Left renal cortex interstitium (tissue), 4 donors: ENCODE measurements at regions not wholly inside any gene's neighbourhood (a gene's known extent, or its start where the extent isn't known, plus 50 kb on each side); places are given as distances from the start of the nearest gene placed in this dataset.
"Not testable (repeated sequence)": the region's sequence is repeated elsewhere in the genome, so short reads cannot be mapped to it uniquely, and the experiment has no call there.

Experiments used
- DNase-seq, 4 donors: peaks; one replicate each; pipeline ENCODE4 v3.0.0-alpha.2; 2013; ENCODE audit warnings: low read depth in 4 of 4, low spot score in 2 of 4, missing footprints in 1 of 4

DNA sequence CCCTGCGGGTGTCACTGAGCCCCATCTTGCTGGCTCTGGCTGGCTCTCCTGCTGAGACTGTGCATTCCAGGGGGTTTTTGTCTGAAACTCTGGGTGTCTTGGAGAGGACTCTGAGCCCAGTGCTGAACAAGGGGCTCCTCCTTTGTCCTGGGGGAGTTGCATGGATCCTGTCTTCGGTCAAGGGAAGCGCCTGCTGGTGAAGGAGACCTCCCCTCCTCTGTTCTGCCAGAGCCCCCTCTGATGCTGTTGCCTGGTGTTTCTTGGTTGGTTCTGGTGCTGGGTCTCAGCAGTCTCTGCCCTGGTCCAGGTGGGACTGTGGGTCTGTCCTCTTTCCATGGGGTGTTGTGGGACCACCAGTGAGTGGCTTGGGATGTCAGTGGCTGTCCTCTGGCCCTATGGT is 380.9 kb downstream of the TMEM121 start:
- no peak for DNase-seq

DNA sequence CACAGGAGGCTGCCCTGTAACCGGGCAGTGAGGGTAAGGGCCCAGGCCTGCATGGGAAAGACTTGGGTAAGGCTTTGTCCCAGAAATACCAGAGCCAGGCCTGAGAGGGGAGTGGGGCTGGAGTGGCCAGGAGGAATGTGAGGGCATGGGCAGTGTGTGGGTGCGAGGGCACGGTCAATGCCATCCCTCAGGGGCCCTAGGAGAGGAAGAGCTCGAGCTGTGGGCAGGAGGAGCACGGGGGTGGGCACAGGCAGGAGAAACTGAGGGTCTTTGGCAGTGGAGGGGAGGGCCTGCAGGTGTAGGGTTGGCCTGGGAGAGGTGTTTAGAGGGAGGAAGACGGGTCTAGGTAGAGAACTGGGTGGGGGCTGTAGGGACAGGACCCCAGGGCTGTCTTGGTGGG is 381.6 kb downstream of the TMEM121 start:
- DNase-seq: no peak

DNA sequence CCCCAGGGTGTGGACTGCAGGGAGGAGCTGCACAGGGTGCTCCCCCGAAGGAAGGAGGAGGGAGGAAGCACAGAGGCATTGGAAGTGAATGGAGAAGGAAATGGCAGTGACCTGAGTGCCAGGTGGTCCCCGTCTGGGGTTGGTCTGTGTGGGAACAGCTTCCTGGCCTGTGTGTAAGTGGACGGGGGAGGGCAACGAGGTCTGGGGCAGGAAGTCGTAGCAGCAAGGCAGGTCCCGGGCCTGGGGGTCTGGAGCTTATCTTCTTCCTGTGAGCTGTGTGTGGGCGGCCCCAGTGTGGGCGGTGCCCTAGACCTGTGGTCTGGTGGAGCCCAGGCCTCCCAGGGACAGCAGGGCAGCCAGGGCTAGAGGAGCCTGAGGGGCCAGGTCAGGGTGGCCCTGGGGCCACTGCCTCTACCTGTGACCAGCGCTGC is 382.1 kb downstream of the TMEM121 start:
- no peak for DNase-seq

DNA sequence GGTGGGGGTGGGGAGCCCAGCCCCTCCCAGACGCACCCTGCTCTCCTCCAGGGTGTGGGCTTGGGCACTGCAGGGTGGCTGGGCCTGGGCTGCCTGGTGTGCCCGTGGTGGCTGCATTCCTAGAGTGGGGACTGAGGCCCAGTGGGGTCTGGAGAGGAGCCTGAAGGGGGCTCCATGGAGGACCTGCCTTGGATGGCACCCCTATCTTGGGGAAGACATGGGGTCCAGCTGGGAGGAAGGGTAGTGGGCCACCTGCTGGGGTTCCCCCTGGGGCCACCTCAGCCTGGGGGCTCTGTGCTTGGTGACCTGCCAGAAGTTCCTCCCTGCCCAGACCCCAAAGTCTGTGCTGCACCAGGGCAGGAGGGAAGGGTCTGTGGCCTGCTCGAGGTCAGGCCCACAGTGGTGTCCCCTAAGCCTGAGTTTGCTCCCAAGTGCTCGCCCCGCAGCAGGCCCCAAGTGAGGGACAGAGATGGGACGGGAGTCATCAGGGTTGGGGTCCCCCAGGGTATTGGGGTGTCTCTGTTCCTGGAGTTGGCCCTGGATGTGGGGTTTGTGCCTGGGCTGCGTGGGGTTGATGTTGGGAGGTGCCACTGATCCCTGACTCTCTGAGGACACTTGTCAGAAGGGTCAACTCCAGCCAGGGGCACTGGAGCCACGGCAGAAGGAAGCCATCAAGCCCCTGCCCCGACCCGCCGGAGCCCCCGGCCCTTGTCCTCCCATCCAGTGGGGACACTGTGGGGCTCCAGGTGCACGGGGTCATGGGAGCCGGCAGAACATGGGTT is 382.9 kb downstream of the TMEM121 start:
- no peak for DNase-seq

DNA sequence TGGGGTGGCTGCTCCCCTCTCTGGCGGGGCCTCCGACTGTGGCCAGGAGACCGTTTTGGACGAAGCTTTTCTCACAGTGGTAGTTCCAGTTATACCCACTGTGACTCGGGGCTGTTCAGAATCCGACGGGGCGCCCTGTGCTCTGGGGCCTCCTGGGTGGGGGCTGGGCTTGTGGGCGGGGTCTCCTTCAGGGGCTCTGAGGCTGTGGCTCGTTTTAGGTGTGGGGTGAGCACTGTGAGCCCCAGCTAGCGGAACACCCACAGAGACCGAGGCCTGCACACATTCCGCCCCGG is 383.4 kb downstream of the TMEM121 start:
- not testable (repeated sequence) for DNase-seq

DNA sequence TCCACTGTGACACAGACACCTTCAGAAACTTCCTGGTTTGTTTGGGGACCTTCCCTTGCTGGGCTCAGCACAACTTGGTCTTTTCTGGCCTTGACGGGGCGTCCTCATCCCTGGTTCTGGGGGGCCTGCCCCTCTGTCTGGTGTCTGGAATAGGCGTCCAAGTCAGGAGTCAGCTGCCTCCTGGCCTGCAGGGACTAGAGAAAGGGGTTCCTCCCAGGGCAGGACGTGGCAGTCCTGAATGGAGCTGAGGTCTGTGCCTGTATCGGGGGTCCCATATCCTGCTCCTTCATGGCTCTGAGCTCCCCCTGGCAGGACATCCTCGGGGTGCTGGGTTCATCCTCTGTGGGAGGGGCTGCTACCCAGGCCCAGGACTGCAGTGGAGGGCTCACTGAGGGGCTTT is 384.0 kb downstream of the TMEM121 start:
- no peak for DNase-seq

DNA sequence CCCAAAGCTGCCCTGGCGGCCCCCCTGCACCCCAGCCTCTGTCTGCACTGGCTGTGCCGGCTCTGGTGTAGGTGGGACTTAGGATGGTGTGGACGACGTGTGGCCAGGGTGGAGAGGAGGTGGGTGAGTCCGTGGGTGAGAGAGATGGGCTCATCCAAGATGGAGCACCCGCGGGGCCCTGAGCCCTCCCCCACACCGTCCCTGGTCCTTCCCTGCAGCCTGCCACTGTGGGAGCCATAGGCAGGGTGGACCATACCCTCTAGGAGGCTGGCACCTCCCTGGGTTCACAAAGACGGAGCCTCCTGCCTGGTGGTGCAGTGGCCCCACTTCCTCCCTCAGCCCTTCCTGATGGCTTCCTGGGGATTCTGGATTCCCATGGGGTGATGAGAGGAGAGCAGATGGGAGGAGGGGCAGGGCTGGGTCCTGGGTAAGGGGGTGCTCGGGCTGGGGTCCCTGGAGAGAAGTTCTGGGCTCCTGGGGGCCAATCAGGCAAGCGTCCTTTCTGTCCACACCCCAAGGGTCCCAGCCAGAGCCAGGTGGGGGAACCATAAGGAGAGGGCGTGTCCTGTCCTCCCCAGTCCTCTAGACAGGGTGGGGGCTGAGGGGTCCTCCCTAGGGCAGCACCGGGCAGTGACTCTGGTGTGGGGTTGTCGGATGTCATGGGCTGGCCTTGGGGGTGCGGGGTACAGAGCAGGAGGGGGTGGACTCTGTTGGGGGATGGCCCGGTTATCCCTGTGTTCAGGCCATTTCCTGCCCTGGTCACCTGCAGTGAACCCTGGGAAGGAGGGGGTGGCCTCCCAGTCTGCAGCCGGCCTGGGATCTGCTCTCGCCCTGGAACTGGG is 384.8 kb downstream of the TMEM121 start:
- DNase-seq: no peak

DNA sequence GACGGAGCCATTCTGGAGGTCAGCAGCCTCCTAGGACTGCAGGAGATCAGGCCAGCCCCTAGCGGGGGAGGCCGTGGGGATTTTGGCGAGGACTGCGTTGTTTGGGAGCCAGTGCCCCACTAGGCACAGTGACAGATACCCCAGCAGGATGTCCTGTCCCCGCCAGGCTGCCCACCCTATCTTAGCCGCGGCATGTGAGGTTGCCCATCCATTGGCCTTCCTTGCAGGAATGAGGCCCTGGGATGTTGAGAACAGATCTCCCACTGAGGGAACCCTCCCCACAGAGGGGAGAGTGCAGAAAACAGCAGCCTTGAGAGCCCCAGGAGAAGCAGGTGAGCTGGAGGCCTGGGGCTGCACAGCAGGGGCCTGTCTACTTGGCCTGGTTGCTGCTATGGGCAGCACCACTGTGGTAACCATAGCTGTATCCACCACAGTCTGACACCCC is 385.5 kb downstream of the TMEM121 start:
- not testable (repeated sequence) for DNase-seq

DNA sequence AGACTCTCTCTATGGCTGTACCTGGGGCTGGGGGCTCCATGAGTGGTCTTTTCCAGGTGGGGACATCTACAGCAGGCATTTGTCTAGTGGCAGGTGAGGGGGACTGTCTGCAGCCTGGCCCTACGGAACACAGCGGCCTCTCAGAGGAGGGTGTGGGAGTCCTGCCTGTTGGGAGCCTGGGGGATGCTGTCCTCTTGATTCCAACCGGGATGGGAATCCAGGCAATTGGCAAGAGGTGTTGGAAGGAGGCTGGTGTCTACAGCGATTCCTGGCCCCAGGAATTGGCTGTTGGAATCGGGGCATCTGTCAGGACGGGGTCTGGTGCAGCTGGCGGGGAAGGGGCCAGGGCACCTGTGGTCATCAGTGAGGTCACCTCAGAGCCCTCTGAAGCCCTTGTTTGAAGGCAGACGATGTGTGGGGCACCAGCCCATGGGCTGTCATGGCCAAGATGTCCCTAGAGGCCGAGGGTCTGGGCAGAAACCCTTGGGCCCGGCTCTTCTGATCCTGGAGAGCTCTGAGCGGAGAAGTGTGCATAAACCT is 386.3 kb downstream of the TMEM121 start:
- no peak for DNase-seq

DNA sequence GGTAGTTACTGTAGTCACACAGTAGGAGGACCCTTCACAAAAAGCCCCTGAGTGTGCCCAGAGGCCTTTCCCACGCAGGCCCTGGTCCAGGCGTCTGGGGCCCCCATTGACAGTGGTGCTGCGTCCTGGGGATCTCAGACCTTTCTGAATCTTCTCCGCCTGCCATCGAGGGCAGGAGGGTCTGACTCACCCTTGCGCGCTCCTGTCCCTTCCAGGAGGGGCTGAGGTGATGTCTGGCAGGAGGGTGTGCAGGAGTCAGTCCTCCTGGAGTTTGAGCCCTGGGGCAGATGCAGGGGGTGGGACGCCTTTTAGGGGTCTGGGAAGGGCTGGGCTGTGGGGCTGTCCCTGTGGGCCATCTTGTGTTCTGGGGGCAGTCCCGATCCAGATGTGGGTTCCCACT is 386.8 kb downstream of the TMEM121 start:
- DNase-seq: no peak

DNA sequence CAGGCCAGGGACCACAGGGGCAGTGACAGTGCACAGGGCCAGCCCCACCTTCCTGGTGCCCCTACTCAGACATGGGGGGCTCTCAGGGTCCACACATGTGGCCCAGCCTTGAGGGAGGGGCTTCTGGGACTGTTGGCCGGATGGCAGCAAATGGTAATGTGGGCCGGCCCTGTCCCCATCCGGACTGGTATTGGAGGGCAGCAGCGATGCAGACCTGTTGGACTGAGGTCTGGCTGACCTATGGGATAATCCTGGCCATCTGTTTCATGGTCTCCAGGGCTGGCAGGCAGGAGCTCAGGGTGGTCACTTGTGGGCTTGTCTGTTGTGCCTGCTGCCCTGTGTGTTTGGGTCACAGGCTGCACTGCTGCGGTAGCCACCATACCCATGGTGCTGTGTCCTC is 387.5 kb downstream of the TMEM121 start:
- no peak for DNase-seq

DNA sequence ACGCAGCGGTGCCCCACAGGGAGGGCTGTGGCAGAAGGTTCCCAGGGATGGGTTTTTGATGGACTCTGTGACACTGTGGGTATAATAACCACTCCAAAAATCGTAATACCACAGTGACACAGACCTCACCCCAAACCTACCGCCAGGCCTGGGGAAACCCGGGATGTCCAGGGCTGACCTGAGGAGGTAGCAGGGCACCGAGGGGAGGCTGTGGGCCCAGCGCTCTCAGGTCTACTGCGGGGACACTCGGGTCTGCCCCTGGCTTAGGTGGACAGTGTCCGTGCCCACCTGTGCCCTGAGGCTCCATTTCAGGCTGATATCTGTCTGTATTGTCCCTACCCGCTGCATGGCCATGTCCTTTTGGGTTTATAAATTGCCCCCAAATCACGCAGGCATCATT is 387.9 kb downstream of the TMEM121 start:
- not testable (repeated sequence) for DNase-seq

DNA sequence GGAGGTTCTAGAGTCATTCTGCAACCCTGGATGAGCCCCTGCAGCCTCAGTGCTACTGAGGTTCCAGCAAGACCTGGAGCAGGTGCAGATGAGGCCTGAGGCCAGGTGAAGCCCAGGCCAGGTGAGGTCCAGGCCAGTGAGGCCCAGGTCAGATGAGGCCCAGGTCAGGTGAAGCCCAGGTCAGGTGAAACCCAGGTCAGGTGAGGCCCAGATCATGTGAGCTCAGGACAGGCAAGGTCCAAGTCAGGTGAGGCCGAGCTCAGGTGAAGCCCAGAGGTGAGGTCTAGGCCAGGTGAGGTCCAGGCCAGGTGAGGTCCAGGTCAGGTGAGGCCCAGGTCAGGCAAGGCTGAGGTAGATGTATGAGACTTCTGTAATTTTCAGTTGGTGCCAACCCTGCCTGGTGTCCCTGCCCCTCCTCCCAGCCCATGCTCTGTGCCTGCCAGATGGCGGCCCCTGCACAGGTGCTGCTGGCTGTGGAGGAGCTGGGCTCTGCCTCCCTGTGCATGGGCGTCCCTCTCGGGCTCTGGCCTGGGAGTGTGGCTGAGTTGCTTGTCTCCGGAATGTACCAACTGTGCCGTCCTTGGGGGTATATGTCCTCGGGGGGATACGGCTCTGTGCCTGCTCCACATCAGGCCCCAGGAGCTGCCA is 388.5 kb downstream of the TMEM121 start:
- DNase-seq: no peak

DNA sequence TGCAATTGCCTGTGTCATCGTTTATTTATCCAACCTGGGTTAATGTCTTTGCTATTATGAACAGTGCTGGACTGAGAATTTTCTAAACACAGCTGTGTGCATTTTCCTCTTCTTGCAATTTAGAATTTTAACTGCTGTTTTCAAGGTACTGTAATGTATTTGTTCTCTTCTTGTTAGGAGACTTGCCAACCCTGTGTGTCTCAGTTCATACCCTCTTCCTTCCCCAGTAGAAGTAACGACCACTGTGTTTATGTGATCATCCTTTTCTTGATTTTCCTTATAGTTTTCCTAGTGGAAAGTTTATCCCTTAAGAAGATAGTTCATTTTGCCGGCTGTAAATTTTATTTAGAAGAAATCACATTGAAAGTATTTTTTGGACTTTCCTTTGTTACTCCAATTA is 389.2 kb downstream of the TMEM121 start:
- DNase-seq: not testable (repeated sequence)

DNA sequence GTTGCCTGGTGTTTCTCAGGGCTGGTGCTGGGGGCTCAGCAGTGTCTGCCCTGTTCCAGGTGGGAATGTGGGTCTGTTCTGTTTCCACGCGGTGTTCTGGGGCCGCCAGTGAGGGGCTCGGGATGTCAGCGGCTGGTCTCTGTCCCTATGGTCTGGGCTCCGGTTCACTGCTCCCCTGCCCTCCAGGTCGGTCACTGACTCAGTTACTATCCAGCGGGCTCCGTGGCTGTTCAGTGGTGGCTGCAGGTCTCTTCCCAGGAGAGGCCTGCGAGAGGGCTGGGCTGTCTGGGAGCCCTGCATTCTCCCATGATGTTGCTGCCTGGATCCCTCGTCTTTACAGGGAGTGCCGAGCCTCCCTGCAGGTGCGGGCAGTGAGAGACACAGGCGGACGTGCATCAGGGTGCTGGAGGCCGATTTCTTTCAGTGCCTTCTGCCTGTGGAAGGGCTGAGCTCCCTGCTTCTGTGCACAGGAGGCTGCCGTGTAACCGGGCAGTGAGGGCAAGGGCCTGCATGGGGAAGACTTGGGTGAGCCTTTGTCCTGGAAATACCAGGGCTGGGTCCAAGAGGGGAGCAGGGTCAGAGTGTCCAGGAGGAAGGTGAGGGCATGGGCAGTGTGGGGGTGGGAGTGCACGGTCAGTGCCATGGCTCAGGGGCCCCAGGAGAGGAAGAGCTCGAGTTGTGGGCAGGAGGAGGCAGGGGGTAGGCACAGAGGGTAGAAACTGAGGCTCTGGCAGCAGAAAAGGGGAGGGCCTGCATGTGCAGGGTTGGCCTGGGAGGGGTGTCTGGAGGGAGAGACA is 391.0 kb downstream of the TMEM121 start:
- DNase-seq: not testable (repeated sequence)

DNA sequence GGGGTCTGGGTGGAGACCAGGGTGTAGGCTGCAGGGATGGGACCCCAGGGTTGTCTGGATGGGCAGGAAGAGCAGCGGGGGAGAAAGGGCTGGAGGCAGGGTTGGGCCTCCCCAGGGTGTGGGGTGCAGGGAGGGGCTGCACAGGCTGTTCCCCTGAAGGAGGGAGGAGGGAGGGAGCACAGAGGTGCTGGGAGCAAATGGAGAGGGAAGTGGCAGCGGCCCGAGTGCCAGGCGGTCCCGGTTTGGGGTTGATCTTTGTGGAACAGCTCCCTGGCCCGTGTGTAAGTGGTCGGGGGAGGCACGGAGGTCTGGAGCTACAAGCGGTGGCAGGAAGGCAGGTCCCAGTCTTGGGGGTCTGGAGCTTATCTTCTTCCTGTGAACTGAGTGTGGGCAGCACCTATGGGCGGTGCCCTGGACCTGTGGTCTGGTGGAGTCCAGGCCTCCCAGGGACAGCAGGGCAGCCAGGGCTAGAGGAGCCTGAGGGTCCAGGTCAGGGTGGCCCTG is 391.6 kb downstream of the TMEM121 start:
- DNase-seq: no peak

DNA sequence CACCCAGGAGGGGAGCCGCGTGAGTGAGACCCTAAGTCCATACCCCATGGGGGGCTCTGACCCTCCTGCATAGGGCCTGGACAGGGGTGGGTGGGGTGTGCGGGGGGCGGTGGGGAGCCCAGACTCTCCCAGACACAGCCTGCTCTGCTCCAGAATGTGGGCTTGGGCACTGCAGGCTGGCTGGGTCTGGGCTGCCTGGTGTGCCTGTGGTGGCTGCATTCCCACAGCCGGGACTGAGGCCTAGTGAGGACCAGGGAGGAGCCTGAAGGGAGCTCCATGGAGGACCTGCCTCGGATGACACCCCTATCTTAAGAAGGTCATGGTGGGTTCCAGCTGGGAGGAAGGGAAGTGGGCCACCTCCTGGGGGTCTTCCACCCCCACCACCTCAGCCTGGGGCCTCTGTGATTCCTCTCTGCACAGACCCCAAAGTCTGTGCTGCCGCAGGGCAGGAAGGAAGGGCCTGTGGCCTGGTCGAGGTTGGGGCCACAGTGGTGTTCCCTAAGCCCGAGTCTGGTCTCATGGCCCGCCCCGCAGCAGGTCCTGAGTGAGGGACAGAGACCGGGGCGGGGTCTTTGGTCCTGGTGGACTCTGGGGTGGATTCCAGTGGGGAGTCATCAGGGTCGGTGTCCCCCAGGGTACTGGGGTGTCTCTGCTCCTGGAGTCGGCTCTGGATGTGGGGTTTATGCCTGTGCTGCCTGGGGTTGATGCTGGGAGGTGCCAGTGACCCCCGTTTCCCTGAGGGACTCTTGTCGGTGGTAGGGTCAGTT is 392.3 kb downstream of the TMEM121 start:
- no peak for DNase-seq

DNA sequence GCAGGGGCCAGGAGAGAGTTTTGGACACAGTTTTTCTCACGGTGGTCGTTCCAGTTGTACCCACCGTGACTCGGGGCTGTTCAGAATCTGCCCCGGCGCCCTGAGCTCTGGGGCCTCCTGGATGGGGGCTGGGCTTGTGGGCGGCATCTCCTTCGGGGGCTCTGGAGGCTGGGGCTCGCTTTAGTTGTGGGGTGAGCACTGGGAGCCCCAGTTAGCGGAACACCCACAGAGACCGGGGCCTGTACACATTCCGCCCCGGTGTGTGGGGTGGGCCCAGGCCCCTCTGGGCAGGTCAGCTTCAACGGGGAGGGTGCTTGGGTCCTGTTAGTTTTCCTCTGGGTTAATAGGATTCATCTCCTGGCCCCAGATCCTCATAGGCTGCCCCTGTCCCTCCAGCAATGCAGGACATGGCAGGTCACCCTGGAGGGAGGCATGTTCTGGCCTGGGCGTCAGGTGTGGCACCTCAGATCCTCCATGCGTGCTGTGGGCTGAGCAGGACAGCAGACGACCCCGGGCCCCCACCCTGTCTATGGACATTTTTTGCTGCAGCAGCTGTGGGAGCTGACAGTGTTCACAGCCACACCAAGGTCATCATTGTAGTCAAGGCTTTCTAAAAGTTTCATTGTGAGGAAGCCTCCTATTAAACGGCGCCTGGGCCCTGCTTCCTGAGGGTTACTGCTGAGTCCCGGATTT is 393.2 kb downstream of the TMEM121 start:
- DNase-seq: no peak

DNA sequence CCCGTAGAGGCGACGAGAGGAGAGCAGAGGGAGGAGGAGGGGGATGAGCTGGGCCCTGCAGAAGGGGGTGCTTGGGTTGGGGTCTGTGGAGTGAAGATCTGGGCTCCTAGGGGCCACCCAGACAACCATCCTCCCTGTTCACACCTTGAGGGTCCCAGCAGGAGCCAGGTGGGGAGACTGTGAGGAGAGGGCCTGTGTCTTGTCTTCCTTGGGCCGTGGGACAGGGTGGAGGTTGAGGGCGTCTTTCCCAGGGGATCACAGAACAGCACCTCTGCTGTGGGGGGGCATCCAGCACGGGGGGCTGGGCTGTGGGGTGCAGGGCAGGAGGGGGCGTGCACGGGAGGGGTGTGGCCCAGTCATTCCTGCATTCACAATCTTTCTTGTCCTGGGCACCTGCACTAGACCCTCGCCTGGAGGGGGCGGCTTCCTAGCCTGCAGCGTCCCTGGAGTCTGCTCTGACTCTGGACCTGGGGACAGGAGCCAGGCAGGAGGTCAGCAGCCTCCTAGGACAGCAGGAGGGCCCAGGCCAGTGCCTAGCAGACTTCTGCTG is 393.8 kb downstream of the TMEM121 start:
- DNase-seq: not testable (repeated sequence)
